HG02870 (cell line): ENCODE measurements at regions not wholly inside any gene's neighbourhood (a gene's known extent, or its start where the extent isn't known, plus 50 kb on each side); places are given as distances from the start of the nearest gene placed in this dataset.
"Not testable (repeated sequence)": the region's sequence is repeated elsewhere in the genome, so short reads cannot be mapped to it uniquely, and the experiment has no call there.

Experiments
- ATAC-seq: cut with Tn5 transposase; IDR thresholded peaks from one replicate; pipeline ENCODE4 v1.9.1; 2021; ENCODE audit warnings: mild to moderate bottlenecking, moderate library complexity; ENCODE audit not compliant: unreplicated experiment

DNA sequence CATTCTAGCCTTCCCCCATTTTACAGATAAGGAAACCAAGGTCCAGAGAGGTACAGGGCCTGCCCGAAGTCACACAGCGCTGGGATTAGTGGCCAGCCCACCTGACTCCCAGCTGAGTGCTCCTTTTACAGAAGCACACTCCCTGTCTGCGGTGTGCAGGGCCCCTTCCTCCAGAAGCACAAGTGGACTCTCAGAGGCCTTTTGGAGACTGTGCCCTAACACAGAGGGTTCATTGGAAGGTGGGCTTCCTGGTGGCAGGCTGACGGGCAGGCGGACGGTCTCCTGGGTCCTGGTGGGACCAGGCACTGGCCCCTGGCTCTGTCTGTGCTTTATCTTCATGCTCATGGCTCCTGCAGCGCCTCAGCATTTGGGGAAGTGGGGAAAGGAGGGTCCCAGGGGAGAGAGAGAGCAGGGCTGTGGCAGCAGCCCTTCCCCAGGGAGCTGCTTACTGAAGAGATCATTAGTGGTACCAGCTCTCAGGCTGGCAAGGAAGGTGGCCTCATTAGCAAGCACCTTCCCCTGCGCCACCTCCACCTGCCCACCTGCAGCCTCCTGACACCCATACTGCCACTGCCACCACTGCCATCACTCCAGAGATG is 83.1 kb upstream of the GOLGA6L4 start:
- not testable (repeated sequence) for ATAC-seq

DNA sequence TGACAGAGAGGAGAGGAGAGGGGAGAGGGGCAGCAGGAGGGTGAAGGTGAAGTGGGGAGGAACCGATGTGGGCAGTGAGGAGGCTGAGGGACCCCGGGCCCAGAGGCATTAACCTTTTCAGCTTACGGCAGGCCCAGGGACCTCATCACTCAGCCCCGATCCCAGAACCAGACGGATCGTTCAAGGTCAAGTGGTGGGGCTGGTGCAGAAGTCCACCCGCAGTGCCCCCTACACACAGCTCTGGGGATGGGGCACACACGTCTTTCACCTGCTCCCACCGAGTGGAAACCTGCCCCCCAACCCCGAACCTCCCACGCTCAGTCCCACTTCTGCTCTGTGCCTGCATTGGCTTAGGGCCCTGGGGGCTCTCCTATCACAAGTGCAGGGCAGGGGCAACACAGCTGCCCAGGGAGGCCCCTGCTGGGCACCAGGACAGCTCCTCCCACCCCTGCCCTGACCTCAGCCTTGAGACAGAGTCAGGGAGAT is 81.9 kb upstream of the GOLGA6L4 start:
- not testable (repeated sequence) for ATAC-seq

DNA sequence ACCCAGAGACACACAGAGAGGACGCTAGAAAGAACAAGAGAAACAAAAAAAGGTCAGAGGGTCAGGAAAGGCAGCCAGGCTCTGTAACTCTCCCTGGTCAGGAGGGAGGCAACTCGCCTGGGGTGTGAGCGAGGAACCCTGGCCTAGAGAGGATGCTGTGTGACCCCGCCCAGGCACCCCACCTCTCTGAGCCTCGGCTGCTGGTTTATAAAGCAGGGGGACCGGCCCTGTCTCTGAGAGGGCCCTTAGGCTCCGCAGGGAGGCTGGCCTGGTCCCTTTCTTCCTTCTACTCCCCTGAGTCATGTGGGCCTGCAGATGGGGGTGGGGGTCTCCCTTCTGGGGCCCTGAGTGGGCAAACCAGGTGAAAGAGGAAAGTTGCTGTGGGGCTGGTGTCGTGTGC is 81.3 kb upstream of the GOLGA6L4 start:
- ATAC-seq, result not testable (repeated sequence)

DNA sequence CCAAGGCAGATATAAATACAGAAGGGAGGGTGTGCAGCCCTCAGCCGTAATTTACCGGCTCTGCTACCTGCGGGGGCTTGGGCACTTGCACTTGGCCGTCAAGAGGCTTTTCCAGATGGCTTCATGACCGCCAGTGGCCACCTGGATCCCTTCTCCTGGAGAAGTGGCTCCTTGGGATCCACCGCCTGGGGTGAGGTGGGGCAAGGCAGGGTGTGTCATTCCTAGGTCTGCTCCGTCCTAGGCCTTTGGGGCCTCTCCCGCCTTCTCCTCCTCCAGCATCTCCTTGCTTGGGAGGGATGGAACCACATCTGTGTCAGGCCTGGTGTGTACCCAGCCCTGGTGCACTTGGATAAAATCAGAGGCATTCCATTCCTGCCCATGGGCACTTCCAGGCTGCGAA is 80.8 kb upstream of the GOLGA6L4 start:
- not testable (repeated sequence) for ATAC-seq

DNA sequence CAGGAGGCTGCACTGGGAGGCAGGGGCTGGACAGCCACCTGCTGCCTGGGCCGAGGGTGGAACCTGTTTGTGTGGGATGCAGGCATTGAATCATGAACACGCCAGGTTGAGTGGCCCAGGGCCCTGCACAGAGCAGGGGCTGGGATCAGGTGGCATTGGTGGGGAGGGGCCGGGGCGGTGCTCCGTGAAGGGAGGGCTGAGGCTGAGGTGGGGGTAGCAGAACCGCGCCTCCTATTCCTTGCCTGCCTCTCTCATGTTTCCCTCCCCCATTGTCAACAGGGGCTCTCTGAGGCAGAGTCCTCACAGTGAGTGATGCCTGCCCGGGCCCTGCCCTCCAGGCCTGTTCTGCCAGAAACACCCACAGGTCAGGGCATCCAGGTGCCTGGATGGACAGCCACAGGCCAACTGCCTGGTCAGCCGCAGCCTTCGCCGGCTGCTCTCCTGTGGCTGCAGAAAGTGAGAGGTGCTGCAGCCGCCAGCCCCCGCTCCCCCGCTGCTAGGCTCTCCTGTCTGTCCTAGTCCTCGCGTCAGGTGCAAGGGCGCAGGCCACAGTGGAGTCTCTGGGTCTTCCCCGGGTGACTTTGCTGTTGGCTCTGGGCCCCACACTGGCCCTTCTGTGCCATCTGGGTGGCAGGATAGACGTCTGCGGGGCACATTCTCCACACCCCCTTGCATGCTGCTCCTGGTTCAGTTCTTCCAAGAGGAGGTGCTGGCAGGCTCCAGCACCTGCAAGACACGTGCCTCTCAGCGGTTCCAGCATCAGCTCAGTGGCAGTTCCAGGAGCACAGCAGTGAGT is 79.6 kb upstream of the GOLGA6L4 start:
- not testable (repeated sequence) for ATAC-seq

DNA sequence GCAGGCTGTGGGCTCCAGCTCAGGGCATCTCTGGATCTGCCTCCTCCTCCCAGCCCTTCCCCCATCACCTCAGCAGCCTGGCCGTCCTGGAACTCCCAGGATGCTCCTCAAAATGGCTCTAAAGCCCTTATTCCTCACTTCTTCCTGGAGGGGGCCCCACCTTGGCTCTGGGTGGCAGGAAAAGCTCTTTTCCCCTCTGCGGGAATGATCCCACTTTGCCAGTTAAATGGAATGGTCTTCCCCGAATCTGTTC is 79.1 kb upstream of the GOLGA6L4 start:
- ATAC-seq, result not testable (repeated sequence)

DNA sequence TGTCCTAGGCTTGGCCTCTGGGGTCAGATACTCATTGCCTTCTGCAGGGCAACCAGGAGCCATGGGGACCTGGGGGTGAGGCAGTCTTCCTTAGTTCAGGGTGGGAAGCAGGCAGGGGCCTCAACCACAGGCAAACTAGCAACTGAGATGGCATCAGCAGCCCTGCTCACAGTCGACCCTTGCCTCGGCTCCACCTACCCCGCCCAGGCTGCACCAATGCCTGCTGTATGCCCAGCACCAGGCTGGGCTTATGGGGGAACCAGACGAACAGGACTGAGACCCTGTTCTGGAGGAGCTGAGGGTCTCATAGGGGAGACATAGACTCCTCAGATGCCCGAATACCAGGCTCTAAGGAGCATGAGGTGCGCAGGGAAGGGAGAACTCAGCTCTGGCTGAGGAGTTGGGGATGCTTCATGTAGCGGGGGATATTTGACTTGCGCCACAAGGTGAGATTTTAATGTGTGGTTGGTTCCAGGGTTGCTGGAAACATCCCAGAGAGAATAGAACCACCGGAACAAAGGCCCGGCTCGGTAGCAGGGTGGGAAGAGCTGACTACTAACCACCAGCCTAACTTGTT is 78.4 kb upstream of the GOLGA6L4 start:
- not testable (repeated sequence) for ATAC-seq

DNA sequence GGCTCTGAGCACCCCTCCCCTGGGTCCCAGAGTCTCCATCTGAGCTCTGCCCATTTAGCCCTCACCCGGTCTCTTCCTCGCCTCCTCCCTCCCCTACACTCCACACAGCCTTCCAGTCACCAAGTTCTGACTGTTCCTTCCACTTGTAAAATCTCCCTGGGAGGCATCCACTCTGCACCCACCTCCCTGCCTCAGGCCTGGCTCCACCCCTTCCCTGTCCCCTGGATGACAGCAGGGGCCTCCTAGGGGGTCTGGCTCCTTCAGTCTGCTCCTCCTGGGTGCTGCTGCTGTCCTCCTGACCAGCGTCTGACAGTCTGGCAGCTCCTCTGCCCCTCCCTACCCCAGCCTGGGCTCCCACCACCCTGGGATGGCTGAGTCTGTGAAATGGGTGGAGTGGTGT is 77.7 kb upstream of the GOLGA6L4 start:
- not testable (repeated sequence) for ATAC-seq

DNA sequence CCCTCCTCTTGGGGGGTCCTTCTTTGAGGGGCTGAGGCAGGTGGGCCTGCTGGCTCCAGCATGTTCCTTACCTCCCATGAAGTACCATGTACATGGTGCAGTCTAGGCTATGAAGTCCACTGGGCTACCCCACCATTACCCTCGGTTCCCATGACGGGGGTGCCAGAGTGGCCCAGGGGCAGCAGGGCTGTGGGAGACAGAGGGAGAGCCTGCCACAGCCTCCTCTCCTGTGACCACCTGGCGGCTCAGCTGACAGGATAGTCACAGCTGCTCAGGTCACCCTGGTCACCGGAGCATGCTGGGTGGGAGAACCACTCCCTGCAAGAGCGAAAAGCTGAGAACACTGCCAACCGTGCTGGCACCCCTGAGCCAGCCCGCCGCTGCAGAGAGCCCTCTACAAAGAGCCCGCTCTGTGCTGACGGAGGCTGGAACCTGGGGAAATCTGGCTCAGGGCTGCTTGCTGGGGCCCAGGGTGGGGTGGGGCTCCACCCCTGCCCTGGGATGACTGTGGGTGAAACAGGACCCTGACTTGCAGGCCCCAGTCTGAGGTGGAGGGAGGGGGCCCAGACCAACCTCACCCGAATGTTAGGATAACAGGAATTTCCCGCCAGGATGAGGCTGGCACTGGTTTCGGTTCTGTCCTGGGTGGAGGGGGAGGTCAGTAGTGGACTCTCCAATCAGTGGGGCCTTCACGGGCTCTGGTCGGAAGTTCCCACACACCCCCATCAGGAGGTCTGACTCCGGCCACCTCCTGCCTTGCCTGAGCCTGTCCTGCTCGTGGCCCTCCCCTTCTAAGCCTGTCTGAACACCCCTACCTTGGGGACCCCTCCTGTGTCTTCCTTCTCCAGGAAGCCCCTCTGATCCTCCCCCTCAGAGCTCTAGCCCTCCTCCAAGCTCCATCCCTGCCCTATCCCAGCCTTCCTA is 76.0 kb upstream of the GOLGA6L4 start:
- not testable (repeated sequence) for ATAC-seq

DNA sequence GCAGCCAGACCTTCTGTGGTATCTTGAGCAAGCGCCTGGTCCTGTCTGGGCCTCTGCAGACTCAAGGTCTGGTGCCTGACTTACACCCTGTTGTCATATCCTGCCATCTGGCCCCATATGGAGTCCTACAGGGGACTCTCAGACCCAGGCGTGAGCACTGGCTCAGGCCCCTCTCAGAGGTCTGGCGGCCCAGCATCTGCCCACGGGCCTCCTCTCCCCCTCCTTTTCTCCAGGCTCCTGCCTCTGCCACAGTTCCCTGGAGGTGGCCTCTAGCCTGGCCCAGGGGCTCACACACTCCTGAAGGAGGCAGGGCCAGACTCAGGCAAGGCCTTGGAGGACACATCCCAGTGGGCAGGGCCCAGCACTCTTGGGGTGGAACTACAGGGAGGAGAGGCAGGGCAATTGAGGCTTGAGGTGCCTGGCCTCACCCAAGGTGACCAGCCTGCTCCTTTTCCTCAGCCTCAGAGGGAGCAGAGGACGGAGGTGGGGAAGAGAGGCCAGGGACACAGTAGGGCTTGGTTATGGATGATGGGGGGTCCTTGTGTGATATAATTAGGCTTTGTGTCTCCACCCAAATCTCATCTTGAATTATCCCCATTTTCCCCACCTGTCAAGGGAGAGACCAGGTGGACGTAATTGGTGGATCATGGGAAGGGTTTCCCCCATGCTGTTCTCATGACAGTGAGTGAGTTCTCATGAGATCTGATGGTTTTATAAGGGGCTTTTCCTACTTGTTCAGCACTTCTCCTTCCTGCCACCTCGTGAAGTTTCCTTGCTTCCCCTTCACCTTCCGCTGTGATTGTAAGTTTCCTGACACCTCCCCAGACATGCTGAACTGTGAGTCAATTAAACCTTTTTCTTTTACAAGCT is 70.9 kb upstream of the GOLGA6L4 start:
- ATAC-seq, result not testable (repeated sequence)

DNA sequence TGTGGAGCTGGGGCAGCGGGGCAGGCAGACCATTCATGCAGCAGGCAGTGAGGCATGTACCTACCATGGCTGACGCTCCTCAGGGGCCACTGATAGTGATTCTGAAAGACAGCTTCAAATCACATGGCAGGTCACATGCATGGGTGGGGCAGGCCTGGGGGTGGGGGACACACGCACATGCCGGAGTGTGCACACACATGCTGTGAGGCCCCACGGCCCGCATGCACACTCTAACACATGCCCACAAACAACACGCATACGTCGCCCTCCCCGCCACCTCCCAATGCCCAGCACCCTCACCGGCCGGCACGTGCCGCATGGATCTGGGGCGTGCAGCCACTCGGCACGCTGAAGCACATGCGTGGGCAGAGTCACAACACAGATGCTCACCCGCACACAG is 65.5 kb upstream of the GOLGA6L4 start:
- ATAC-seq, result not testable (repeated sequence)

DNA sequence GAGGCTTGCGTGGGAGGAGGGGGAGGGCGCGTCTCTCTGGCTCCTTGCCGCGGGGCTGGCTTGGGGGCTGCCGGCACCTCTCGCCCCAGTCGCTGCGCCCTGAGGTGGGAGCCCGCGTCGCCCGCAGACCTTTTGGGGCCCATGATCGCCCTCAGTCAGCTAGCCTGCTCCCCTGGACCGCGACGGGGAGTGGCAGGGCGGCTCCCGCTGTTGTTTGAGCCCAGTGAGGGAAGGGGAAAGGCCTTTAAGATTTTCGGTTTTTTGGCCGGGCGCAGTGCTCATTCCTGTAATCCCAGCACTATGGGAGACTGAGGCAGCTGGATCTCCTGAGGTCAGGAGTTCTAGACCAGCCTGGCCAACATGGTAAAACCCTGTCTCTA is 62.4 kb upstream of the GOLGA6L4 start:
- not testable (repeated sequence) for ATAC-seq
